GM12873 (cell line): ENCODE measurements at regions not wholly inside any gene's neighbourhood (a gene's known extent, or its start where the extent isn't known, plus 50 kb on each side); places are given as distances from the start of the nearest gene placed in this dataset.

Experiments
- TF ChIP-seq, protein P1 (sequence below): IDR thresholded peaks from 2 replicates; pipeline ENCODE4 v1.5.1; 2012; ENCODE audit warnings: low read depth, mild to moderate bottlenecking, moderate library complexity, low read length, control low read depth; ENCODE audit not compliant: insufficient read depth; ENCODE audit errors: missing control alignments

DNA sequence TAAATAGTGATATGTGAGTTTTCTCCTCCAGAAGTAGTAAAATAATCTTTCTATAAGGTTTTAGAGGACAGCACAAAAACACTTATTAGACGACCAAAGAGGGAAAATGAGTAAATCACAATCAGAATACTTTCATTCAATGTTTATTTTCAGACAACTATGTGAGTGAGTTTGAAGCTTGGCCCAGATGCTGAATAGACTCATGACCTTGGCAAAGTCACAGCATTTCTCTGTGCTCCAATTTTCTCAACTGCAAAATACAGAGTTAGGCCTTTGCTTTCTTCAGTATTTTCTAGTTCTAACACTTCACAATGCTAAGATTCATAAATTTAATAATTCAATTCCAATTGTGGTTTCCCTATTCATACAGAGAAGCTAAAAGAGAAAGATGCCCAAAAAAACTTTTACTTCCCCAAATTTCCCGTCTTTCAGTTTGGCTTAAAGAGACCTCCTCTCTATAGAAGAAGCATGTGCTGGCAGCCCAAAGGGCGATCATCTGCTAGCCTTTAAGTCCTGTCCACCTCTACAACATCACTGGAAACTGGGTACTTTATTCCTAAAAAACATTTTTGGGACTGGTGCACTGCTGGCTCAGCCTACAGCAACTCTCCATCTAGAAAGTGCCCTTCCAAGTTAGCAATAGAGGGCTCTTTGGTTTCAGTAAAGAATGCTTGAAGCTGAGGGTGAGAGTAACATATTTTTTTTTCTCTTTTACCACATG, 116.8 kb upstream of the GORAB start:
- TF ChIP-seq, protein P1, sequence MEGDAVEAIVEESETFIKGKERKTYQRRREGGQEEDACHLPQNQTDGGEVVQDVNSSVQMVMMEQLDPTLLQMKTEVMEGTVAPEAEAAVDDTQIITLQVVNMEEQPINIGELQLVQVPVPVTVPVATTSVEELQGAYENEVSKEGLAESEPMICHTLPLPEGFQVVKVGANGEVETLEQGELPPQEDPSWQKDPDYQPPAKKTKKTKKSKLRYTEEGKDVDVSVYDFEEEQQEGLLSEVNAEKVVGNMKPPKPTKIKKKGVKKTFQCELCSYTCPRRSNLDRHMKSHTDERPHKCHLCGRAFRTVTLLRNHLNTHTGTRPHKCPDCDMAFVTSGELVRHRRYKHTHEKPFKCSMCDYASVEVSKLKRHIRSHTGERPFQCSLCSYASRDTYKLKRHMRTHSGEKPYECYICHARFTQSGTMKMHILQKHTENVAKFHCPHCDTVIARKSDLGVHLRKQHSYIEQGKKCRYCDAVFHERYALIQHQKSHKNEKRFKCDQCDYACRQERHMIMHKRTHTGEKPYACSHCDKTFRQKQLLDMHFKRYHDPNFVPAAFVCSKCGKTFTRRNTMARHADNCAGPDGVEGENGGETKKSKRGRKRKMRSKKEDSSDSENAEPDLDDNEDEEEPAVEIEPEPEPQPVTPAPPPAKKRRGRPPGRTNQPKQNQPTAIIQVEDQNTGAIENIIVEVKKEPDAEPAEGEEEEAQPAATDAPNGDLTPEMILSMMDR = no peak

DNA sequence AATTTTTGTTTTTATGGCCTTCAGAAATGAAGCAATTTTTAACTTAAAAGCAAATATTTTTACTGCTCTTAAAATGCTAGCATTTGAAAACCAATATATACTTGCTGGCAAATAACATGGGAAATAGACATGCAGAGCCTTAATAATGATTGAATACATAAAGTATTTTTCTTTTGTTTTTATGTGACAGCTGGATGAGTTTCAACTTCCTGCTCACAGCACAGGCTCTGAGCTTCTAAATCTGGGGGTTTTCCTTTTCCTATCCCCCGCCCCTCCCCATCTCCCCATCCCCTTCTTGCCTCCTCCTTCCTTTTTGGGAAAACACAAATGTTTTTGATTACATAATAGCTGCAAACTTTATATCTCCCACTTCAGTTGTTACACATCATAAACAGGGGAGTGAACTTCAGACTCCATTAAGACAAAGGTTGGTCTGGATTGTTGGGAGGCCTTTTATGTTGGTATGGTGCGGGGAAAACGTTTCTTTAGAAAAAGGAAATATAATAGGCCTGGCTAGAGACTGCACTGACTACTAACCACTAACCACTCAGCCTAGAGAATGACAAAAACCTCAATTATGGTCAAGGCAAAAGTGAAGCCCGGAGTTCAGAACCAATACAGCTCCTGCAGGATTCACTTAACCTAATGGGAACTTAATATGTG, 116.1 kb upstream of the GORAB start:
- TF ChIP-seq, protein P1 = no peak

DNA sequence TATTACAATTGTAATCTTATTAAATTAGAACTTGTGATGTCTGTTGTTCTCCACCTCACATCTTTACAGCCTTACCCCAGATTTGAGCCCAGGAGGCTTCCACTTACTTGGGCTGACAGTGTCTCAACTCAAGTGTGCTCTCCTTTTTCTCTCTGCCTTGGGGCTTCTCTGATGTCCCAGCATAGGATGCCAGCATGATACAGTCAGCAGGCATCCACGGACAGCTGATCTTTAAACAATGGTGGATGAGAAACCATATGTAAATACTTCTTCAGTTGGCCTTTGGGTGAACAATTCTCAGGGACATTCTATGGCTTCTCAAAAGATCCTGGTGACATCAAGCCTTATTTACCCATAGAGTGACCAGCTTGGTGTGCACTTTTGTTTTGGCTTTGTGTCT, 107.6 kb upstream of the GORAB start:
- TF ChIP-seq, protein P1 = no peak

DNA sequence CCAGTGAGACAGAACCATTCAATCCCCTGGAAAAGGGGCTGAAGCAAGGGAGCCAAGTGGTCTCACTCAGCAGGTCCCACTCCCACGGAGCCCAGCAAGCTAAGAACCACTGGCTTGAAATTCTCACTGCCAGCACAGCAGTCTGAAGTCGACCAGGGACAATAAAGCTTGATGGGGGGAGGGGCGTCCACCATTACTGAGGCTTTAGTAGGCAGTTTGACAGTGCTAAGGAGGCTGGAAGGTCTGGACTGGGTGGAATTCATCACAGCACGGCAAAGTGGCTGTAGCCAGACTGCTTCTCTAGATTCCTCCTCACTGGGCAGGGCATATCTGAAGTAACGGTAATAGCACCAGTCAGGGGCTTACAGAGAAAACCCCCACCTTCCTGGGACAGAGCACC, 105.4 kb upstream of the GORAB start:
- TF ChIP-seq, protein P1 = no peak

DNA sequence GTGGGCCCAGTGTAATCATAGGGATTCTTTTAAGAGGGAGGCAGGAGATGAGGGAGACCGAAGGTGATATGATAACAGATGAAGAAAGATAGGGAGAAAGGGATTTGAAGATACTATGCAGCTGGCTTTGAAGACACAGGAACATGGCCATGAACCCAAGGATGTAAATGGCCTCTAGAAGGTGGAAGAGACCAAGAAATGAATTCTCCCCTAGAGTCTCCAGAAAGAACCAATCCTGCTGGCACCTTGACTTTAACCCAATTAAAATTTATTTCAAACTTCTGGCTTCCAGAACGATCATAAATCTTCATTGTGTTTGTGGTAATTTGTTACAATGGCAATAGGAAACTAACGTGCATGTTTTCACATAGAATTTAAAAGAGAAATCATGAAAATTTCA, 95.0 kb upstream of the GORAB start:
- TF ChIP-seq, protein P1 = no peak

DNA sequence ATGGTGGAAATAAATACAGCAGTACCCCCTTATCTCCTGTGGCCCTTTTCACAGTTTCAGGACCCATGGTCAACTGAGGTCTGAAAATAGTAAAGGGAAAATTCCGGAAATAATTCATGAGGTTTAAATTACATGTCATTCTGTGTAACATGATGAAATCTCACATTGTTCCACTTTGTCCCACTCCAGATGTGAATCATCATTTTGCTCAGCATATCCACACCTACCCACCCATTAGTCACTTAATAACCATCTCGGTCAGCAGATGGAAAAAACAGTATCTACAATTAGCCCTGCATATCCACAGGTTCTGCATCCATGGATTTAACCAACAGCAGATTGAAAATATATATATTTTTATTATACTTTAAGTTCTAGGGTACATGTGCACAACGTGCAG, 86.9 kb upstream of the GORAB start:
- TF ChIP-seq, protein P1 = no peak

DNA sequence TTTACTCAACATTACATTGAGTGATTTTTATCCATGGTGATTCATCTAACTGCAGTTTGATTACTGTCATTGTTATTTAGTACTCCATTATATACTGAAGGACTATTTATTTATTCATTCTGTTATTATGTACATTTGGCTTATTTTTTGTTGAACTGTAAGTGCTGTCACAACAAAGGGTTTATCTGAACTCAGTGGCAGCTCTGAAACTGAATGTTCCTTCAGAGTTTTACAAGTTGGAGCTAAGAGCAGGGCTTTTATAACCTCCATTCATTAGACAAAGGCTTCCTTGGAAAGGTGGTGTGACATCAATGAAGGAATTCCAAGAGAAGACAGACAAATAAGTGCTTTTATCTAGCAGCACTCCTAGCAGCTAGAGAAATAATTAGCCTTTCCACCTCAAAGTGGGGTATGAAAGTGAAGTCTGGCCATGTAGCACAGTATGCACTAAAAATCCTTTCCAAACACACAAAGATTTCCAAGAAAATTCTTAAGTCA, 83.3 kb upstream of the GORAB start:
- TF ChIP-seq, protein P1 = no peak
